Transverse colon (tissue), 4 donors: ENCODE measurements at regions not wholly inside any gene's neighbourhood (a gene's known extent, or its start where the extent isn't known, plus 50 kb on each side); places are given as distances from the start of the nearest gene placed in this dataset.

Experiments
- CTCF ChIP-seq, 5 experiments: fragments of 200-600 bp in 3 of 5; fragments of 450-650 bp in 2 of 5; sonication (generic) in 3 of 5; IDR thresholded peaks; 1 replicate in 2 of 5; 2 replicates in 3 of 5; pipeline ENCODE4 v1.5.1; 2016 to 2017; ENCODE audit warnings: antibody characterized with exemption in 5 of 5, inconsistent platforms in 3 of 5, mild to moderate bottlenecking in 2 of 5, moderate library complexity in 1 of 5
- POLR2AphosphoS5 ChIP-seq, 3 donors: sonication (generic); formaldehyde crosslinking; IDR thresholded peaks; one replicate each; pipeline ENCODE4 v1.6.1; 2016; ENCODE audit warnings: antibody characterized with exemption in 3 of 3

GRCh38 chr5:2068531-2068930 lies 185.8 kb upstream of the IRX4 start:
- no peak for TF ChIP-seq CTCF (IDR thresholded peaks at IDR 0.05)
- TF ChIP-seq POLR2AphosphoS5 (IDR thresholded peaks at IDR 0.05): no peak
